ENCODE measurements at regions not wholly inside any gene's neighbourhood (a gene's known extent, or its start where the extent isn't known, plus 50 kb on each side); places are given as distances from the start of the nearest gene placed in this dataset.
"Not testable (repeated sequence)": the region's sequence is repeated elsewhere in the genome, so short reads cannot be mapped to it uniquely, and the experiment has no call there.

DNA sequence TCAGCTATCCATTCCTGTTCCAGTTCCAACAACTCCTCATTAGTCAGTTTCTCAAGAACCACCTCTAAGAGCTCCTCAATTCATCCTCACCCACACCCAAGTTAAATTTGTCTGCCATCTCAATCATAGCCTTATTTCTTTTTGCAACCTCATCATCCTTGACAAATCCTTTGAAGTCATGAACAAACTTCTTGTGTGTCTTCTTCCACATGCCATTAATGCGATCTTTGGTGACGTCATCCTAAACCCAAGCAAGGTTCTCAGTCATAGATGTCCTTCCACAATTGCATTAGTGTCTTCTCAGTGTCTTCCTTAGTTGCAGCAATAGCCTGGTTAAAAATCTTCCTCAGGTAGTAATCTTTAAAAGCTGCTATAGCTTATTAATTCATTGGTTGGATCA lies 71.2 kb upstream of the FSIP2 start:
- DNase-seq = no peak

DNA sequence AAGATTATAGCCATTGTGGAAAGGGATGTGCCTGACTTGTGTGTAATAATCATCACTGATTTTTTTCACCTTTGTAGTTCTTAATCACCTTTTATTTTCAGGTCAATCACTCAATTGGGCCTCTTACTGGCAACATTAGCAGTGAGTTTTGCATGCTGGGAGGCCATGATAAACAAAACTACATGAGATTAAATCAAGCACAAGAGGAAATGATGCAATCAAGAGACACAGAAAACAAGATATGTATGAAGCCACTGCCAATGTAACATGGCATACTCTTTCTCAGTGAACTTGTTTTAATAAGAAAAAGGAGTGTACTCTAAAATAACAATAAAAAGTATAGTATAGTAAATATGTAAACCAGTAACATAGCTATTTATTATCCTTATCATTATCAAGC lies 69.9 kb upstream of the FSIP2 start:
- DNase-seq = no peak

DNA sequence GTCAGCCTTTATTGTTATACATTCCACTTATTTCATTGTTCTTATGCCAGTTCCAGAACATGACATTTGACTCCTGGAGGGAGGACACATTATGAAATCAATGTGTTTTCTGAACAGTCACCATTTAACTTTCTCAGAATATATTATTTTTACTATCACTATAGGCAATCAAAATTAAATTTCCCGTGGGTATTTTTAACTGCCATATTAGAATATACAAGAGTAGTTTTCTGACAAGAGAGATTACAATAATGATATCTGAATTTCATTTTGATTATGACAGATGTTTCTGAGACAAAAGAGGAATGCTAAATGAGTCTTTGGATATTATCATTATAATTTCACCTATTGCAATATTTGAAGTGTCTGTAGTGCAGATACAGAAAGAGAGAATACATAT lies 64.4 kb upstream of the FSIP2 start:
- DNase-seq = no peak

DNA sequence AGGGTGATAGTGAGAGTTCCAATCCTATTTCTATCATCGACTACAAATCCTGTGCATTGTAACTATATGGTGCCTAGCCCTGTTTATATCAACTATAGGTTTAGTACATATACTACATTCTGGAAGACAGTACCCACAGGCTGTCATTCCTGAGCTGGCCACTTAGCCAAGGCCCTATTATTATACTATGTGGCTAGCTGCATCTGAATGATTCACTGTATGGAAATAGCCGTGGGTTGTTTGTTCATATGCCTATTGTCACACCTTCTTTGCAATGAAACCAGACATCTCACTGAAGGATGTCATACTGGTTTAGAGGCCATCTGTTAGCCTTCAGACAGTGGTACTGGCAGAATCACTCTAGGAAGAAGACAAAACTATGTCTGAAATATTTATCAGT lies 62.3 kb upstream of the FSIP2 start:
- no peak for DNase-seq

DNA sequence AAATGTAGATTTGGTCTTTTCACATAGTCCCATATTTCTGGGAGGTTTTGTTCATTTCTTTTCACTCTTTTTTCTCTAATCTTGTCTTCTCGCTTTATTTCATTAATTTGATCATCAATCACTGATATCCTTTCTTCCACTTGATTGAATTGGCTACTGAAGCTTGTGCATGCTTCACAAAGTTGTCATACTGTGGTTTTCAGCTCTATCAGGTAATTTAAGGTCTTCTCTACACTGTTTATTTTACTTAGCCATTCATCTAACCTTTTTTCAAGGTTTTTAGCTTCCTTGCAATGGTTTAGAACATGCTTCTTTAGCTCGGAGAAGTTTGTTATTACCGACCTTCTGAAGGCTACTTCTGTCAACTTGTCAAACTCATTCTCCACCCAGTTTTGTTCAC lies 51.6 kb upstream of the FSIP2 start:
- not testable (repeated sequence) for DNase-seq

DNA sequence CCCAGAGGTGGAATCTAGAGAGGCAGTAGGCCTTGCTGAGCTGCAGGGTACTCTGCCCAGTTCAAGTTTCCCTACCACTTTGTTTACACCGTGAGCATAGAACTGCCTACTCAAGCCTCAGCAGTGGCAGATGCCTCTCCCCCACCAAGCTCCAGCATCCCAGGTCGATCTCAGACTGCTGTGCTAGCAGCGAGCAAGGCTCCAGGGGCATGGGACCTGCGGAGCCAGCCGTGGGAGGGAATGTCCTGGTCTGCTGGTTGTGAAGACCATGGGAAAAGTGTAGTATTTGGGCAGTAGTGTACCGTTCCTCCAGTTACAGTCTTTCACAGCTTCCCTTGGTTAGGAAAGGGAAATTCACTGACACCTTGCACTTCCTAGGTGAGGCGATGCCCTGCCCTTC lies 50.6 kb upstream of the FSIP2 start:
- no peak for DNase-seq

Measured in Kasumi-1 (cell line).